GM12878 (cell line): ENCODE measurements at regions not wholly inside any gene's neighbourhood (a gene's known extent, or its start where the extent isn't known, plus 50 kb on each side); places are given as distances from the start of the nearest gene placed in this dataset.

ENCODE experiments used
- ATAC-seq: fragments of 200-7000 bp; cut with Tn5 transposase; 3 replicates; pipeline ENCODE4 v1.9.1; 2020; ENCODE audit warnings: mild to moderate bottlenecking, moderate library complexity
- BruUV-seq: library from RNA; stranded (reverse); fragments of 400-500 nt; replicated peaks from 2 replicates; lab custom pipeline; 2021; lab: Mats Ljungman, UMichigan
- CTCF ChIA-PET: fragments of 300-600 bp; sonication (Branson Sonifier 250); formaldehyde crosslinking; extraction: SDS; loops from one replicate; lab custom pipeline; 2021; ENCODE audit warnings: inconsistent platforms; lab: Yijun Ruan, JAX
- POLR2A ChIA-PET: fragments of 350-600 bp; formaldehyde crosslinking; extraction: SDS; loops from one replicate; lab custom pipeline; 2021; ENCODE audit warnings: inconsistent platforms; lab: Charles Lee
- RAD21 ChIA-PET: fragments of 300-600 bp; sonication (Branson Sonifier 250); formaldehyde crosslinking; loops from one replicate; lab custom pipeline; 2023; ENCODE audit warnings: antibody characterized with exemption; ENCODE audit not compliant: unreplicated experiment; lab: Charles Lee
- SMC1A ChIA-PET: fragments of 300-600 bp; sonication (Branson Sonifier 250); formaldehyde crosslinking; loops from one replicate; lab custom pipeline; 2023; ENCODE audit not compliant: unreplicated experiment, uncharacterized antibody; lab: Charles Lee
- DNase-seq: peaks from one replicate; pipeline ENCODE4 v3.0.0-alpha.2; 2011; ENCODE audit warnings: low read depth, low spot score
- FAIRE-seq: peaks from 3 replicates; lab custom pipeline; 2011; peaks lifted over from hg19 to GRCh38; lab: Jason Lieb, UNC
- H2AFZ ChIP-seq: 2 replicates; pipeline ENCODE4 v1.6.0; 2011; ENCODE audit warnings: low read depth, low read length, control low read depth; ENCODE audit not compliant: control insufficient read depth
- H3K27ac ChIP-seq: 2 replicates; pipeline ENCODE4 v1.5.1; 2011; ENCODE audit warnings: control low read depth; ENCODE audit not compliant: control insufficient read depth, insufficient read depth
- H3K27me3 ChIP-seq, 2 experiments: replicated peaks in 1 of 2; 2 replicates each; pipeline versions ENCODE4 v1.6.0 to v1.6.1; 2011; ENCODE audit warnings: low read length in 1 of 2; ENCODE audit not compliant: control insufficient read depth in 2 of 2, insufficient read depth in 2 of 2
- H3K36me3 ChIP-seq, 2 experiments: 2 replicates each; pipeline ENCODE4 v1.5.1; 2011; ENCODE audit warnings: low read length in 1 of 2; ENCODE audit not compliant: control insufficient read depth in 2 of 2, insufficient read depth in 2 of 2
- H3K4me1 ChIP-seq: 2 replicates; pipeline ENCODE4 v1.6.1; 2011; ENCODE audit warnings: mild to moderate bottlenecking, low read length, moderate library complexity, mixed read lengths; ENCODE audit not compliant: control insufficient read depth, insufficient read depth
- H3K4me2 ChIP-seq: 2 replicates; pipeline ENCODE4 v1.6.0; 2011; ENCODE audit warnings: control low read depth; ENCODE audit not compliant: control insufficient read depth, insufficient read depth
- H3K4me3 ChIP-seq: fragments of 200-600 bp; sonication (generic); 2 replicates; pipeline ENCODE4 v1.5.1; 2016
- H3K79me2 ChIP-seq: 2 replicates; pipeline ENCODE4 v1.6.0; 2011; ENCODE audit warnings: low read length; ENCODE audit not compliant: control insufficient read depth, insufficient read depth
- H3K9ac ChIP-seq: 2 replicates; pipeline ENCODE4 v1.8.0; 2011; ENCODE audit warnings: low read length, control low read depth, mixed read lengths; ENCODE audit not compliant: control insufficient read depth, insufficient read depth
- H3K9me3 ChIP-seq: replicated peaks from 3 replicates; pipeline ENCODE4 v1.5.1; 2011; ENCODE audit warnings: mild to moderate bottlenecking, low read length; ENCODE audit not compliant: control insufficient read depth, insufficient read depth
- H4K20me1 ChIP-seq: 2 replicates; pipeline ENCODE4 v1.6.0; 2011; ENCODE audit not compliant: control insufficient read depth, insufficient read depth
- MEF2B ChIP-seq: fragments of 450-650 bp; IDR thresholded peaks from 2 replicates; pipeline ENCODE4 v1.6.1; 2018; ENCODE audit warnings: mild to moderate bottlenecking, moderate library complexity; ENCODE audit not compliant: partially characterized antibody, poor library complexity, severe bottlenecking
- POLR2AphosphoS2 ChIP-seq: IDR thresholded peaks from 2 replicates; pipeline ENCODE4 v1.6.1; 2011; ENCODE audit warnings: low read depth, mild to moderate bottlenecking, low read length, improper control_type of control experiment, moderate library complexity
- RAD51 ChIP-seq: fragments of 450-650 bp; IDR thresholded peaks from 2 replicates; pipeline ENCODE4 v1.6.1; 2016; ENCODE audit warnings: moderate library complexity, mild to moderate bottlenecking, inconsistent platforms
- SP1 ChIP-seq: IDR thresholded peaks from one replicate; pipeline ENCODE4 v1.6.1; 2011; ENCODE audit warnings: low read depth, low read length
- SREBF1 ChIP-seq: IDR thresholded peaks from 2 replicates; pipeline ENCODE4 v1.6.1; 2012; ENCODE audit warnings: mild to moderate bottlenecking, low read length
- WGBS: methylation state at CpG from one replicate; pipeline ENCODE4 v1.1.6; 2016; ENCODE audit warnings: low lambda C conversion rate; ENCODE audit not compliant: insufficient replicate concordance, insufficient coverage; ENCODE audit errors: missing lambda C conversion rate; 5-methylcytosine and 5-hydroxymethylcytosine counted together
- in situ Hi-C: fragments of 300-500 bp; cut with MboI; formaldehyde crosslinking; loops from 9 replicates; pipeline ENCODE4 v1.14.3; 2018; ENCODE audit warnings: mixed read lengths
- intact Hi-C: fragments of 100-400 bp; cut with micrococcal nuclease; formaldehyde crosslinking; loops from one replicate; pipeline ENCODE4 v1.14.2; 2022; ENCODE audit not compliant: unreplicated experiment
- TF ChIP-seq, protein P1 (sequence below): IDR thresholded peaks from 2 replicates; pipeline ENCODE4 v1.6.1; 2011; ENCODE audit warnings: borderline replicate concordance, low read depth, mild to moderate bottlenecking, moderate library complexity, low read length; ENCODE audit not compliant: insufficient read depth, poor library complexity, severe bottlenecking
- TF ChIP-seq, protein P2 (sequence below): fragments of 450-650 bp; IDR thresholded peaks from 2 replicates; pipeline ENCODE4 v1.6.1; 2018; ENCODE audit warnings: borderline replicate concordance, mild to moderate bottlenecking; ENCODE audit not compliant: partially characterized antibody

DNA sequence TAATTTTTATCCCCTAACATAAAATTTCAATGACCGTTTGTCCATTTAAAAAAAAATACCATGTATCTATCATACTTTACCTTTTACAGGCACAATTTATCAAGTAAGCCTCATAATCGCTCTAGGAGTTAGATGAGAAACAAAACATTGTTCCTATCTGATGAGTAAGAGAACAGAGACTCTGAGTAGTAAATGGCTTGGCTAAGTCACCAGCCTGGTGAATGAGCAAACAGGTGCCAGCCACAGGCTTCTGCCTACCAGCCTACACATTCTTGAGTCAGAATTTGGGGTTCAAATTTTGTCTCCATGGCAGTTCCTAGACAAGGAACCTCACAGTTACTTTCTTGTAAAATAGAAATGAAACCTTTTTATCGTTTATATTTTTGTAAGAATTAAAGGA is 235.4 kb downstream of the HGF start:
- DNase-seq = no peak
- Histone ChIP-seq H3K36me3 (no peaks in the 10 kb centered on the region), H3K9ac (no peak overlapping the region), H3K4me3 (no peak overlapping the region), H2AFZ (no peak overlapping the region), H3K4me2 (no peak overlapping the region), H3K4me1 (no peaks in the 10 kb centered on the region), H3K79me2 (no peaks in the 10 kb centered on the region), H3K27ac (no peak overlapping the region), H3K9me3 (no peaks in the 10 kb centered on the region), H3K27me3 (no peaks in the 10 kb centered on the region), H4K20me1 (no peaks in the 10 kb centered on the region)
- intact Hi-C loops = no loop called here
- ChIA-PET RAD21 (no interaction called here), POLR2A (no interaction called here), SMC1A (no interaction called here), CTCF (no interaction called here)
- no peak for ATAC-seq
- in situ Hi-C loops = no loop called here
- no peak for FAIRE-seq
- no TSS peak for BruUV-seq
- 26% methylated on average over 3 of the region's 3 CpGs for WGBS
- no peak for TF ChIP-seq POLR2AphosphoS2
- TF ChIP-seq, protein P1, sequence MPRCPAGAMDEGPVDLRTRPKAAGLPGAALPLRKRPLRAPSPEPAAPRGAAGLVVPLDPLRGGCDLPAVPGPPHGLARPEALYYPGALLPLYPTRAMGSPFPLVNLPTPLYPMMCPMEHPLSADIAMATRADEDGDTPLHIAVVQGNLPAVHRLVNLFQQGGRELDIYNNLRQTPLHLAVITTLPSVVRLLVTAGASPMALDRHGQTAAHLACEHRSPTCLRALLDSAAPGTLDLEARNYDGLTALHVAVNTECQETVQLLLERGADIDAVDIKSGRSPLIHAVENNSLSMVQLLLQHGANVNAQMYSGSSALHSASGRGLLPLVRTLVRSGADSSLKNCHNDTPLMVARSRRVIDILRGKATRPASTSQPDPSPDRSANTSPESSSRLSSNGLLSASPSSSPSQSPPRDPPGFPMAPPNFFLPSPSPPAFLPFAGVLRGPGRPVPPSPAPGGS = peak; percentile 57

DNA sequence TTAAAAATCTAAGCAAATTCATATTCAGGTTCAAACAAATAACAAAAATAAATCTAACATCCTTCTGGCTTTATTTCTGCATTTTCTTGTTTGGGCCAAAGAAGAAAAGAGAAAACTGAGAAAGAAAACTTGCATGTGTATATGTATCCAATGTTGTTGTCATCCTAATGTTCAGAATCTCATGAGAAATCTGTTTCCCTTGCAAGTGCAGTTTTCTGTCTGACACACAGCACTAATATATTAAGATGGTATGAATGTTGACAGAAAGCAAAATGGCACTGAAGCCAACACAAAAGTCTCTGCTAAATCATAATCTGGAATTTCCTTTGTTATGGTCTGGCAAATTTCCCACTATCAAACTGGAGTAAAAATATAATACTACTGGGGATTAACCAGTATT is 235.9 kb downstream of the HGF start:
- FAIRE-seq = no peak

More for the DNA sequence above, 235.9 kb downstream of the HGF start:
- no peak for DNase-seq
- no TSS peak for BruUV-seq
- ChIA-PET POLR2A (no interaction called here), SMC1A (no interaction called here)
- no peaks in the 10 kb centered on the region for H4K20me1 ChIP-seq
- H3K27me3 ChIP-seq = no peaks in the 10 kb centered on the region
- H3K4me2 ChIP-seq = no peak overlapping the region
- intact Hi-C loops = no loop called here
- no peaks in the 10 kb centered on the region for H3K4me1 ChIP-seq
- H2AFZ ChIP-seq = no peak overlapping the region
- H3K9me3 ChIP-seq = no peaks in the 10 kb centered on the region
- in situ Hi-C loops = no loop called here
- no peak overlapping the region for H3K4me3 ChIP-seq
- TF ChIP-seq MEF2B (no peak), RAD51 (no peak), SREBF1 (no peak), SP1 (no peak)
- TF ChIP-seq, protein P2, sequence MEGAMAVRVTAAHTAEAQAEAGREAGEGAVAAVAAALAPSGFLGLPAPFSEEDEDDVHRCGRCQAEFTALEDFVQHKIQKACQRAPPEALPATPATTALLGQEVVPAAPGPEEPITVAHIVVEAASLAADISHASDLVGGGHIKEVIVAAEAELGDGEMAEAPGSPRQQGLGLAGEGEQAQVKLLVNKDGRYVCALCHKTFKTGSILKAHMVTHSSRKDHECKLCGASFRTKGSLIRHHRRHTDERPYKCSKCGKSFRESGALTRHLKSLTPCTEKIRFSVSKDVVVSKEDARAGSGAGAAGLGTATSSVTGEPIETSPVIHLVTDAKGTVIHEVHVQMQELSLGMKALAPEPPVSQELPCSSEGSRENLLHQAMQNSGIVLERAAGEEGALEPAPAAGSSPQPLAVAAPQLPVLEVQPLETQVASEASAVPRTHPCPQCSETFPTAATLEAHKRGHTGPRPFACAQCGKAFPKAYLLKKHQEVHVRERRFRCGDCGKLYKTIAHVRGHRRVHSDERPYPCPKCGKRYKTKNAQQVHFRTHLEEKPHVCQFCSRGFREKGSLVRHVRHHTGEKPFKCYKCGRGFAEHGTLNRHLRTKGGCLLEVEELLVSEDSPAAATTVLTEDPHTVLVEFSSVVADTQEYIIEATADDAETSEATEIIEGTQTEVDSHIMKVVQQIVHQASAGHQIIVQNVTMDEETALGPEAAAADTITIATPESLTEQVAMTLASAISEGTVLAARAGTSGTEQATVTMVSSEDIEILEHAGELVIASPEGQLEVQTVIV = no peak
- TF ChIP-seq, all 136 proteins: peak for 0
- Histone ChIP-seq H3K27ac (no peak overlapping the region), H3K79me2 (no peaks in the 10 kb centered on the region), H3K36me3 (no peaks in the 10 kb centered on the region), H3K9ac (no peak overlapping the region)
- no peak for ATAC-seq
- ChIA-PET RAD21 (no interaction called here), CTCF (interaction anchor here (0.6 kb wide), 1 partner anchor 528 kb away, joined by 3 read pairs; no protein-coding TSS in a partner anchor)
